ENCODE measurements at regions not wholly inside any gene's neighbourhood (a gene's known extent, or its start where the extent isn't known, plus 50 kb on each side); places are given as distances from the start of the nearest gene placed in this dataset.

- TF ChIP-seq BCL6 (CRISPR knock-in tag; IDR thresholded peaks at IDR 0.05) (peak; percentile 96), POLR2AphosphoS2 (IDR thresholded peaks at IDR 0.05; ENCODE audit: low read depth, low read length) (no peak), IKZF4 (CRISPR knock-in tag; IDR thresholded peaks at IDR 0.05; ENCODE audit: borderline replicate concordance, low read depth, not compliant biosample characterization) (no peak), SUZ12 (IDR thresholded peaks at IDR 0.05; ENCODE audit: low read depth, low read length) (no peak), ELF3 (CRISPR knock-in tag; IDR thresholded peaks at IDR 0.05) (peak; percentile 99), RBFOX2 (IDR thresholded peaks at IDR 0.05; ENCODE audit: low read depth, low read length) (no peak), SRY (CRISPR knock-in tag; IDR thresholded peaks at IDR 0.05) (no peak), MXI1 (IDR thresholded peaks at IDR 0.05; ENCODE audit: borderline replicate concordance, low read depth, low read length) (no peak), SOX5 (CRISPR knock-in tag; IDR thresholded peaks at IDR 0.05; ENCODE audit: borderline replicate concordance) (peak; percentile 90), ZNF136 (CRISPR knock-in tag; IDR thresholded peaks at IDR 0.05; ENCODE audit: low read depth) (peak; percentile 40; the same call in 1 of the 2 replicates), ZNF180 (CRISPR knock-in tag; IDR thresholded peaks at IDR 0.05; ENCODE audit: borderline replicate concordance, low read depth) (no peak), ZNF552 (CRISPR knock-in tag; IDR thresholded peaks at IDR 0.05; ENCODE audit: borderline replicate concordance) (no peak), ZC3H13 (CRISPR knock-in tag; IDR thresholded peaks at IDR 0.05) (no peak), HOXA3 (CRISPR knock-in tag; IDR thresholded peaks at IDR 0.05) (no peak; the same call in 1 of the 2 replicates), ZMYM3 (CRISPR knock-in tag; IDR thresholded peaks at IDR 0.05) (peak; percentile 52; the same call in 1 of the 2 replicates), FOXM1 (CRISPR knock-in tag; IDR thresholded peaks at IDR 0.05) (no peak), SP4 (CRISPR knock-in tag; IDR thresholded peaks at IDR 0.05) (no peak), SMAD9 (CRISPR knock-in tag; IDR thresholded peaks at IDR 0.05) (no peak), HCFC1 (IDR thresholded peaks at IDR 0.05; ENCODE audit: low read depth, low read length) (no peak), TSC22D2 (CRISPR knock-in tag; IDR thresholded peaks at IDR 0.05; ENCODE audit: borderline replicate concordance) (peak; percentile 68; the same call in 1 of the 2 replicates), PATZ1 (CRISPR knock-in tag; IDR thresholded peaks at IDR 0.05) (peak; percentile 56; the same call in 1 of the 2 replicates)
- TF ChIP-seq, protein P1, sequence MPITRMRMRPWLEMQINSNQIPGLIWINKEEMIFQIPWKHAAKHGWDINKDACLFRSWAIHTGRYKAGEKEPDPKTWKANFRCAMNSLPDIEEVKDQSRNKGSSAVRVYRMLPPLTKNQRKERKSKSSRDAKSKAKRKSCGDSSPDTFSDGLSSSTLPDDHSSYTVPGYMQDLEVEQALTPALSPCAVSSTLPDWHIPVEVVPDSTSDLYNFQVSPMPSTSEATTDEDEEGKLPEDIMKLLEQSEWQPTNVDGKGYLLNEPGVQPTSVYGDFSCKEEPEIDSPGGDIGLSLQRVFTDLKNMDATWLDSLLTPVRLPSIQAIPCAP (CRISPR knock-in tag; IDR thresholded peaks at IDR 0.05; ENCODE audit: low read depth): no peak
- TF ChIP-seq, protein P2, sequence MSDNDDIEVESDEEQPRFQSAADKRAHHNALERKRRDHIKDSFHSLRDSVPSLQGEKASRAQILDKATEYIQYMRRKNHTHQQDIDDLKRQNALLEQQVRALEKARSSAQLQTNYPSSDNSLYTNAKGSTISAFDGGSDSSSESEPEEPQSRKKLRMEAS (IDR thresholded peaks at IDR 0.05): peak; percentile 65; the same call in 1 of the 2 replicates
- TF ChIP-seq, protein P3, sequence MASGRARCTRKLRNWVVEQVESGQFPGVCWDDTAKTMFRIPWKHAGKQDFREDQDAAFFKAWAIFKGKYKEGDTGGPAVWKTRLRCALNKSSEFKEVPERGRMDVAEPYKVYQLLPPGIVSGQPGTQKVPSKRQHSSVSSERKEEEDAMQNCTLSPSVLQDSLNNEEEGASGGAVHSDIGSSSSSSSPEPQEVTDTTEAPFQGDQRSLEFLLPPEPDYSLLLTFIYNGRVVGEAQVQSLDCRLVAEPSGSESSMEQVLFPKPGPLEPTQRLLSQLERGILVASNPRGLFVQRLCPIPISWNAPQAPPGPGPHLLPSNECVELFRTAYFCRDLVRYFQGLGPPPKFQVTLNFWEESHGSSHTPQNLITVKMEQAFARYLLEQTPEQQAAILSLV (CRISPR knock-in tag; IDR thresholded peaks at IDR 0.05; ENCODE audit: borderline replicate concordance): no peak
- TF ChIP-seq, protein P4, sequence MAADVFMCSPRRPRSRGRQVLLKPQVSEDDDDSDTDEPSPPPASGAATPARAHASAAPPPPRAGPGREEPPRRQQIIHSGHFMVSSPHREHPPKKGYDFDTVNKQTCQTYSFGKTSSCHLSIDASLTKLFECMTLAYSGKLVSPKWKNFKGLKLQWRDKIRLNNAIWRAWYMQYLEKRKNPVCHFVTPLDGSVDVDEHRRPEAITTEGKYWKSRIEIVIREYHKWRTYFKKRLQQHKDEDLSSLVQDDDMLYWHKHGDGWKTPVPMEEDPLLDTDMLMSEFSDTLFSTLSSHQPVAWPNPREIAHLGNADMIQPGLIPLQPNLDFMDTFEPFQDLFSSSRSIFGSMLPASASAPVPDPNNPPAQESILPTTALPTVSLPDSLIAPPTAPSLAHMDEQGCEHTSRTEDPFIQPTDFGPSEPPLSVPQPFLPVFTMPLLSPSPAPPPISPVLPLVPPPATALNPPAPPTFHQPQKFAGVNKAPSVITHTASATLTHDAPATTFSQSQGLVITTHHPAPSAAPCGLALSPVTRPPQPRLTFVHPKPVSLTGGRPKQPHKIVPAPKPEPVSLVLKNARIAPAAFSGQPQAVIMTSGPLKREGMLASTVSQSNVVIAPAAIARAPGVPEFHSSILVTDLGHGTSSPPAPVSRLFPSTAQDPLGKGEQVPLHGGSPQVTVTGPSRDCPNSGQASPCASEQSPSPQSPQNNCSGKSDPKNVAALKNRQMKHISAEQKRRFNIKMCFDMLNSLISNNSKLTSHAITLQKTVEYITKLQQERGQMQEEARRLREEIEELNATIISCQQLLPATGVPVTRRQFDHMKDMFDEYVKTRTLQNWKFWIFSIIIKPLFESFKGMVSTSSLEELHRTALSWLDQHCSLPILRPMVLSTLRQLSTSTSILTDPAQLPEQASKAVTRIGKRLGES (CRISPR knock-in tag; IDR thresholded peaks at IDR 0.05; ENCODE audit: borderline replicate concordance): no peak
These were observed 196.1 kb downstream of the TTC6 start (continued) for GRCh38 chr14:37791384-37792036.
